ENCODE measurements at regions not wholly inside any gene's neighbourhood (a gene's known extent, or its start where the extent isn't known, plus 50 kb on each side); places are given as distances from the start of the nearest gene placed in this dataset.

DNA sequence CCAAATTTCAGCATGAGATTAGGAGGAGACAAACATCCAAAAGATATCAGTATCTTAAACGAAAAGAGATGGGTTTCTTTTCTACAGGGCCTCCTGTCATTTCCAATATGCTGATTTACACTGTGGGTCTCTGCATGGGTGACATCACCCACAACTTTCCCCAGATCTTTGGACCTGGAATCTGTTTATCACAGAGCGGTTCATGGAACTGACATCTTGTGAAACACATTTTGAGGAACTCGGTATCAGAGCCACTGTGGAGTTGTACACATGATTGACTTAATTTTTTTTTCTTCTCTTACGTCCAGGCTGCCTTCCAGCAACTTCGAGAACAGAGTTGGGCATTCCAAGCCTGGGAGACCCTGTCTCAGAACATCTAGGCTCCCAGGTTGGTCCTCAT, 80.2 kb upstream of the SERP2 start:
- Histone ChIP-seq H4K20me1 (ENCODE audit: insufficient read depth, low read length) (no peaks in the 10 kb centered on the region), H3K4me2 (ENCODE audit: low read depth, low read length) (no peak overlapping the region), H3K27me3 (ENCODE audit: control insufficient read depth in 1 of 2, insufficient read depth in 2 of 2, low read length in 2 of 2) (peaks cover 1 to 5% of the 10 kb centered on the region in 2 experiments; a peak in 2 of 5 replicates), H3K4me3 (replicated peaks in 1 of 3; ENCODE audit: insufficient read depth in 1 of 3, low read depth in 2 of 3, low read length in 3 of 3) (no peak overlapping the region), H3K36me3 (replicated peaks in 1 of 2; ENCODE audit: control insufficient read depth in 1 of 2, insufficient read depth in 2 of 2, low read length in 2 of 2) (no peaks in the 10 kb centered on the region), H3K4me1 (ENCODE audit: insufficient read depth, low read length) (no peaks in the 10 kb centered on the region), H3K79me2 (ENCODE audit: insufficient read depth, low read length) (no peaks in the 10 kb centered on the region), H2AFZ (ENCODE audit: low read length) (no peak overlapping the region), H3K27ac (ENCODE audit: extremely low read length, insufficient read depth, low read length) (no peak overlapping the region), H3K9me3 (ENCODE audit: low read length) (no peaks in the 10 kb centered on the region), H3K9ac (ENCODE audit: insufficient read depth, low read depth, low read length) (no peak overlapping the region)
- in situ Hi-C loops (cut with HindIII; ENCODE audit: extremely low pct_ligation_motif_present, low pct_unique_long_range_greater_than_20kb) (no loop called here), intact Hi-C loops (cut with micrococcal nuclease; ENCODE audit: unreplicated experiment) (no loop called here)
- WGBS (ENCODE audit: low lambda C conversion rate) = 5% methylated on average over 5 of the region's 5 CpGs
- POLR2A ChIA-PET = no interaction called here
- FAIRE-seq (no peak), ATAC-seq (no peak), DNase-seq (ENCODE audit: low spot score) (no peak)
- CTCF ChIA-PET (ENCODE audit: low intra/inter-chr PET ratio, low total read pairs) = no interaction called here
- BruUV-seq (replicated peaks) = no TSS peak
- TF ChIP-seq NRL (CRISPR knock-in tag; IDR thresholded peaks at IDR 0.05; ENCODE audit: borderline replicate concordance) (no peak), ZFYVE20 (CRISPR knock-in tag; IDR thresholded peaks at IDR 0.05; ENCODE audit: borderline replicate concordance, low read depth) (no peak), SATB2 (CRISPR knock-in tag; IDR thresholded peaks at IDR 0.05) (no peak), NFE2 (CRISPR knock-in tag; IDR thresholded peaks at IDR 0.05) (no peak), ARID2 (CRISPR knock-in tag; IDR thresholded peaks at IDR 0.05; ENCODE audit: borderline replicate concordance) (no peak), RCOR2 (CRISPR knock-in tag; IDR thresholded peaks at IDR 0.05) (no peak), ZSCAN25 (CRISPR knock-in tag; IDR thresholded peaks at IDR 0.05) (no peak), FOXA1 (IDR thresholded peaks at IDR 0.05) (no peak), FOXA1 (CRISPR knock-in tag; IDR thresholded peaks at IDR 0.05) (no peak), PHB2 (IDR thresholded peaks at IDR 0.05; ENCODE audit: partially characterized antibody) (no peak), ZNF180 (CRISPR knock-in tag; IDR thresholded peaks at IDR 0.05; ENCODE audit: borderline replicate concordance, low read depth) (no peak), ZBTB7A (CRISPR knock-in tag; IDR thresholded peaks at IDR 0.05) (no peak), GATAD1 (CRISPR knock-in tag; IDR thresholded peaks at IDR 0.05) (no peak)
- TF ChIP-seq, protein P1, sequence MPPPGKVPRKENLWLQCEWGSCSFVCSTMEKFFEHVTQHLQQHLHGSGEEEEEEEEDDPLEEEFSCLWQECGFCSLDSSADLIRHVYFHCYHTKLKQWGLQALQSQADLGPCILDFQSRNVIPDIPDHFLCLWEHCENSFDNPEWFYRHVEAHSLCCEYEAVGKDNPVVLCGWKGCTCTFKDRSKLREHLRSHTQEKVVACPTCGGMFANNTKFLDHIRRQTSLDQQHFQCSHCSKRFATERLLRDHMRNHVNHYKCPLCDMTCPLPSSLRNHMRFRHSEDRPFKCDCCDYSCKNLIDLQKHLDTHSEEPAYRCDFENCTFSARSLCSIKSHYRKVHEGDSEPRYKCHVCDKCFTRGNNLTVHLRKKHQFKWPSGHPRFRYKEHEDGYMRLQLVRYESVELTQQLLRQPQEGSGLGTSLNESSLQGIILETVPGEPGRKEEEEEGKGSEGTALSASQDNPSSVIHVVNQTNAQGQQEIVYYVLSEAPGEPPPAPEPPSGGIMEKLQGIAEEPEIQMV (CRISPR knock-in tag; IDR thresholded peaks at IDR 0.05; ENCODE audit: low read depth) = no peak
